ENCODE measurements at regions not wholly inside any gene's neighbourhood (a gene's known extent, or its start where the extent isn't known, plus 50 kb on each side); places are given as distances from the start of the nearest gene placed in this dataset.

GRCh38 chr13:109892101-109892500 lies 105.7 kb upstream of the IRS2 start:
- H3K36me3 Mint-ChIP-seq (ENCODE audit: low read depth): no peaks in the 10 kb centered on the region
- no peak for TF ChIP-seq CTCF (conservative IDR thresholded peaks at IDR 0.05)
- H3K27ac Mint-ChIP-seq: no peak overlapping the region
- Histone ChIP-seq H3K9me3 (ENCODE audit: control insufficient read depth, low read length) (no peaks in the 10 kb centered on the region), H3K4me1 (ENCODE audit: control insufficient read depth, insufficient read depth, low read length) (no peaks in the 10 kb centered on the region), H3K36me3 (ENCODE audit: control insufficient read depth, insufficient read depth, low read length) (no peaks in the 10 kb centered on the region), H3K27ac (ENCODE audit: low read depth, low read length) (no peak overlapping the region), H3K27me3 (ENCODE audit: control insufficient read depth, insufficient read depth, low read length, poor library complexity, severe bottlenecking) (no peaks in the 10 kb centered on the region), H3K4me3 (ENCODE audit: low read length) (no peak overlapping the region), H3K9ac (ENCODE audit: extremely low read depth, low read length, poor library complexity, severe bottlenecking) (no peak overlapping the region)
- H3K4me1 Mint-ChIP-seq: no peaks in the 10 kb centered on the region
- WGBS, 2 experiments (ENCODE audit: insufficient coverage in 1 of 2, insufficient read length in 1 of 2): 95 to 100% methylated on average over 2 of the region's 2 CpGs
- no peak for DNase-seq
- no peak overlapping the region for H3K4me3 Mint-ChIP-seq
- no peaks in the 10 kb centered on the region for H3K27me3 Mint-ChIP-seq (ENCODE audit: insufficient read depth)
- H3K9me3 Mint-ChIP-seq: peaks cover 9% of the 10 kb centered on the region

GRCh38 chr13:109885235-109885634 lies 98.9 kb upstream of the IRS2 start:
- TF ChIP-seq CTCF (conservative IDR thresholded peaks at IDR 0.05): no peak
- Histone ChIP-seq H3K4me3 (ENCODE audit: low read length) (no peak overlapping the region), H3K27ac (ENCODE audit: low read depth, low read length) (no peak overlapping the region), H3K27me3 (ENCODE audit: control insufficient read depth, insufficient read depth, low read length, poor library complexity, severe bottlenecking) (no peaks in the 10 kb centered on the region), H3K9ac (ENCODE audit: extremely low read depth, low read length, poor library complexity, severe bottlenecking) (no peak overlapping the region), H3K9me3 (ENCODE audit: control insufficient read depth, low read length) (no peaks in the 10 kb centered on the region), H3K36me3 (ENCODE audit: control insufficient read depth, insufficient read depth, low read length) (no peaks in the 10 kb centered on the region), H3K4me1 (ENCODE audit: control insufficient read depth, insufficient read depth, low read length) (no peaks in the 10 kb centered on the region)
- WGBS, 2 experiments (ENCODE audit: insufficient coverage in 1 of 2, insufficient read length in 1 of 2): 87% methylated on average over 4 of the region's 4 CpGs; no CpG with 5 or more reads in 1 of the 2 experiments
- H3K36me3 Mint-ChIP-seq (ENCODE audit: low read depth): no peaks in the 10 kb centered on the region
- H3K4me3 Mint-ChIP-seq: no peak overlapping the region
- H3K4me1 Mint-ChIP-seq: no peaks in the 10 kb centered on the region
- peaks cover 9% of the 10 kb centered on the region for H3K9me3 Mint-ChIP-seq
- no peaks in the 10 kb centered on the region for H3K27me3 Mint-ChIP-seq (ENCODE audit: insufficient read depth)
- no peak for DNase-seq
- H3K27ac Mint-ChIP-seq: no peak overlapping the region

GRCh38 chr13:109884462-109884861 lies 98.1 kb upstream of the IRS2 start:
- H3K36me3 Mint-ChIP-seq (ENCODE audit: low read depth): no peaks in the 10 kb centered on the region
- H3K27ac Mint-ChIP-seq: no peak overlapping the region
- Histone ChIP-seq H3K27me3 (ENCODE audit: control insufficient read depth, insufficient read depth, low read length, poor library complexity, severe bottlenecking) (no peaks in the 10 kb centered on the region), H3K36me3 (ENCODE audit: control insufficient read depth, insufficient read depth, low read length) (no peaks in the 10 kb centered on the region), H3K4me3 (ENCODE audit: low read length) (no peak overlapping the region), H3K27ac (ENCODE audit: low read depth, low read length) (no peak overlapping the region), H3K9me3 (ENCODE audit: control insufficient read depth, low read length) (no peaks in the 10 kb centered on the region), H3K9ac (ENCODE audit: extremely low read depth, low read length, poor library complexity, severe bottlenecking) (no peak overlapping the region), H3K4me1 (ENCODE audit: control insufficient read depth, insufficient read depth, low read length) (no peaks in the 10 kb centered on the region)
- TF ChIP-seq CTCF (conservative IDR thresholded peaks at IDR 0.05): no peak
- no peak for DNase-seq
- no peak overlapping the region for H3K4me3 Mint-ChIP-seq
- peaks cover 9% of the 10 kb centered on the region for H3K9me3 Mint-ChIP-seq
- H3K4me1 Mint-ChIP-seq: no peaks in the 10 kb centered on the region
- H3K27me3 Mint-ChIP-seq (ENCODE audit: insufficient read depth): no peaks in the 10 kb centered on the region
- 82 to 100% methylated on average over 1 of the region's 1 CpG for WGBS, 2 experiments (ENCODE audit: insufficient coverage in 1 of 2, insufficient read length in 1 of 2)
